ENCODE measurements at regions not wholly inside any gene's neighbourhood (a gene's known extent, or its start where the extent isn't known, plus 50 kb on each side); places are given as distances from the start of the nearest gene placed in this dataset.

GRCh38 chr5:167867281-167867680 is 424.2 kb upstream of the WWC1 start:
- TF ChIP-seq, protein P1, sequence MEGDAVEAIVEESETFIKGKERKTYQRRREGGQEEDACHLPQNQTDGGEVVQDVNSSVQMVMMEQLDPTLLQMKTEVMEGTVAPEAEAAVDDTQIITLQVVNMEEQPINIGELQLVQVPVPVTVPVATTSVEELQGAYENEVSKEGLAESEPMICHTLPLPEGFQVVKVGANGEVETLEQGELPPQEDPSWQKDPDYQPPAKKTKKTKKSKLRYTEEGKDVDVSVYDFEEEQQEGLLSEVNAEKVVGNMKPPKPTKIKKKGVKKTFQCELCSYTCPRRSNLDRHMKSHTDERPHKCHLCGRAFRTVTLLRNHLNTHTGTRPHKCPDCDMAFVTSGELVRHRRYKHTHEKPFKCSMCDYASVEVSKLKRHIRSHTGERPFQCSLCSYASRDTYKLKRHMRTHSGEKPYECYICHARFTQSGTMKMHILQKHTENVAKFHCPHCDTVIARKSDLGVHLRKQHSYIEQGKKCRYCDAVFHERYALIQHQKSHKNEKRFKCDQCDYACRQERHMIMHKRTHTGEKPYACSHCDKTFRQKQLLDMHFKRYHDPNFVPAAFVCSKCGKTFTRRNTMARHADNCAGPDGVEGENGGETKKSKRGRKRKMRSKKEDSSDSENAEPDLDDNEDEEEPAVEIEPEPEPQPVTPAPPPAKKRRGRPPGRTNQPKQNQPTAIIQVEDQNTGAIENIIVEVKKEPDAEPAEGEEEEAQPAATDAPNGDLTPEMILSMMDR (IDR thresholded peaks at IDR 0.05; ENCODE audit: unreplicated experiment) = no peak
- DNase-seq (ENCODE audit: low spot score, unreplicated experiment) = no peak
- no peak overlapping the region for H3K4me3 Mint-ChIP-seq (ENCODE audit: low read depth)
- no peaks in the 10 kb centered on the region for H3K27me3 Mint-ChIP-seq
- H3K9me3 Mint-ChIP-seq (ENCODE audit: low read depth) = no peaks in the 10 kb centered on the region
- H3K36me3 Mint-ChIP-seq (ENCODE audit: insufficient read depth) = no peaks in the 10 kb centered on the region
- no peaks in the 10 kb centered on the region for H3K4me1 Mint-ChIP-seq (ENCODE audit: low read depth)
- H3K27ac Mint-ChIP-seq = no peak overlapping the region

GRCh38 chr5:167869125-167869524 is 422.3 kb upstream of the WWC1 start:
- no peaks in the 10 kb centered on the region for H3K4me1 Mint-ChIP-seq (ENCODE audit: low read depth)
- DNase-seq (ENCODE audit: low spot score, unreplicated experiment) = no peak
- no peak overlapping the region for H3K4me3 Mint-ChIP-seq (ENCODE audit: low read depth)
- TF ChIP-seq, protein P1 (IDR thresholded peaks at IDR 0.05; ENCODE audit: unreplicated experiment) = no peak
- no peaks in the 10 kb centered on the region for H3K36me3 Mint-ChIP-seq (ENCODE audit: insufficient read depth)
- H3K9me3 Mint-ChIP-seq (ENCODE audit: low read depth) = peaks cover 3% of the 10 kb centered on the region
- H3K27ac Mint-ChIP-seq = no peak overlapping the region
- peaks cover 3% of the 10 kb centered on the region for H3K27me3 Mint-ChIP-seq

- Mint-ChIP-seq H3K9me3 (ENCODE audit: low read depth) (peaks cover 7% of the 10 kb centered on the region), H3K36me3 (ENCODE audit: insufficient read depth) (no peaks in the 10 kb centered on the region), H3K4me1 (ENCODE audit: low read depth) (no peaks in the 10 kb centered on the region), H3K4me3 (ENCODE audit: low read depth) (no peak overlapping the region), H3K27ac (no peak overlapping the region), H3K27me3 (peaks cover 3% of the 10 kb centered on the region)
- no peak for DNase-seq (ENCODE audit: low spot score, unreplicated experiment)
- TF ChIP-seq, protein P1 (IDR thresholded peaks at IDR 0.05; ENCODE audit: unreplicated experiment) = no peak
Measured at GRCh38 chr5:167870055-167870454, 421.4 kb upstream of the WWC1 start.

DNA sequence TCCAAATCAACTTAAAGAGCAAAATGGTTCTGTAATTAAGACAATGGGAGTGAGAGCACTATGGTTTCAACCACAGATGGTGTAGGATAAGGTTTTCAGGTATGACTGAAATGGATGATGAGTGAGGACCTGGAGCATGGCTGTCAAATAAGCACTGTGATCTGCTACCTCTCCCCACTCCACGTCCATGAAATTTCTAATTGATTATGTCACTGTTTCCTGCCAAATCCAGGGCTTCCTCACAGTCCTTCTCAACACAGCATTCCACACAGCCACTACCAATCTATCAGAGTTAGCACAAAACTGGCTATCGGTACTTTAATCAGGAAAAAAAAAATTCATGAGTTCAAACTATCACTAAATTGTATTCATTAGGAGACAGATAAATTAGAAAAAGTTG is 420.4 kb upstream of the WWC1 start:
- Mint-ChIP-seq H3K4me1 (ENCODE audit: low read depth) (no peaks in the 10 kb centered on the region), H3K9me3 (ENCODE audit: low read depth) (peaks cover 7% of the 10 kb centered on the region), H3K27ac (no peak overlapping the region), H3K27me3 (peaks cover 3% of the 10 kb centered on the region), H3K4me3 (ENCODE audit: low read depth) (no peak overlapping the region), H3K36me3 (ENCODE audit: insufficient read depth) (no peaks in the 10 kb centered on the region)
- no peak for DNase-seq (ENCODE audit: low spot score, unreplicated experiment)
- TF ChIP-seq, protein P1 (IDR thresholded peaks at IDR 0.05; ENCODE audit: unreplicated experiment) = no peak

DNA sequence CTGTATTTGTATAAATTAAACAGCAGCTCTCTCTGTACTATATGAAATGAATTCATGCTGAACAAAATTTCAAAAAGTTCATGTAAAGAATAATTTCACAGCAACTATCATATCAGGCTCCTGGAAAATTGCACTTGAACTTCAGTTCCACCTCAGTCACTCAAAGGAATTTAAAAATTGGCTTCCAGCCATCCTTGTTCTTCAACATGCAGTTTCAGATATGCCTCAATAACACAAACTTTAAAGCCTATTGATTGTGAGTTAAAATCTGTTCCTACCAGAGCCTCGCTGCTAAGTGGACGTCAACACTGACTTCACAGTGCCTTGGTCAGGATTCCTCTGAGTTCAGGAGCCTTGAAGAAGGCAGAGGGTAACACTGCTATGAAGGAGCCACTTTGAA is 418.7 kb upstream of the WWC1 start:
- TF ChIP-seq, protein P1 (IDR thresholded peaks at IDR 0.05; ENCODE audit: unreplicated experiment) = no peak
- DNase-seq (ENCODE audit: low spot score, unreplicated experiment) = no peak
- no peaks in the 10 kb centered on the region for H3K4me1 Mint-ChIP-seq (ENCODE audit: low read depth)
- peaks cover 3% of the 10 kb centered on the region for H3K27me3 Mint-ChIP-seq
- no peak overlapping the region for H3K27ac Mint-ChIP-seq
- H3K4me3 Mint-ChIP-seq (ENCODE audit: low read depth) = no peak overlapping the region
- no peaks in the 10 kb centered on the region for H3K36me3 Mint-ChIP-seq (ENCODE audit: insufficient read depth)
- H3K9me3 Mint-ChIP-seq (ENCODE audit: low read depth) = peaks cover 7% of the 10 kb centered on the region
